ENCODE measurements at regions not wholly inside any gene's neighbourhood (a gene's known extent, or its start where the extent isn't known, plus 50 kb on each side); places are given as distances from the start of the nearest gene placed in this dataset.

DNA sequence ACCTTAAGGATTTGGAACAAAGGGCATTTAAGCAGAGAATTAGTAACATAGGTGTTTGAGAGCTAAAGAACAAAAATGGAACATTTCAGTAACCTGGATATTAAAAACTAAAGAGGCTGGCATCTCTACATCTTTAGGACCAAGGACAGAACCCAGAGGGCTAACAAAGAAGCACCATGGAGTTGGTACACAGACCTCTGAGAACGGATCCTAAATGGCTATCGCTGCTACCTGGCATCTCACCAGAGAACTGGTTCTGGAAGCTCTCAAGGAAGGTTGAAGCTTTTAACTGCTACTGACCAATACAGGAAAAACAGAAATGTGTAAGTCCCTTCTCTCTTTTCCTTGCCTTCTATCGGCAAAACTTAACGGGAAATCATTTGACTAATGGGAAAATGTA is 118.4 kb upstream of the TLL1 start:
- WGBS (ENCODE audit: insufficient coverage): 94% methylated on average over 2 of the region's 4 CpGs
- Histone ChIP-seq H2AFZ (ENCODE audit: insufficient read depth, low read depth, low read length, poor library complexity, severe bottlenecking) (no peak overlapping the region), H3K4me2 (replicated peaks; ENCODE audit: extremely low read depth, low read length, poor library complexity, severe bottlenecking) (no peak overlapping the region), H3K27ac (ENCODE audit: low read depth in 1 of 2, low read length in 2 of 2) (no peak overlapping the region), H3K9ac (ENCODE audit: insufficient read depth, low read length, poor library complexity, severe bottlenecking) (no peak overlapping the region), H3K4me1 (ENCODE audit: control insufficient read depth in 1 of 2, insufficient read depth in 2 of 2, low read length in 2 of 2) (no peaks in the 10 kb centered on the region), H3K27me3 (ENCODE audit: control insufficient read depth in 2 of 2, insufficient read depth in 2 of 2, low read length in 2 of 2) (no peaks in the 10 kb centered on the region), H3K79me2 (ENCODE audit: insufficient read depth, low read length) (no peaks in the 10 kb centered on the region), H3K4me3 (replicated peaks in 1 of 3; ENCODE audit: low read depth in 2 of 3, low read length in 3 of 3) (no peak overlapping the region), H3K36me3 (replicated peaks in 1 of 2; ENCODE audit: control insufficient read depth in 1 of 2, insufficient read depth in 2 of 2, low read length in 2 of 2) (no peaks in the 10 kb centered on the region), H4K20me1 (ENCODE audit: insufficient read depth, low read length) (no peaks in the 10 kb centered on the region), H3K9me3 (replicated peaks in 1 of 2; ENCODE audit: control insufficient read depth in 1 of 2, insufficient read depth in 1 of 2, low read length in 2 of 2) (no peaks in the 10 kb centered on the region)
- H3K9me3 Mint-ChIP-seq: peaks cover 0 to 4% (median 2%) of the 10 kb centered on the region in 7 donors
- no peaks in the 10 kb centered on the region for H3K36me3 Mint-ChIP-seq
- no peaks in the 10 kb centered on the region for H3K27me3 Mint-ChIP-seq (ENCODE audit: low read depth in 3 of 3)
- DNase-seq: no peak
- H3K4me1 Mint-ChIP-seq: no peaks in the 10 kb centered on the region
- H3K27ac Mint-ChIP-seq: no peak overlapping the region
- TF ChIP-seq, protein P1, sequence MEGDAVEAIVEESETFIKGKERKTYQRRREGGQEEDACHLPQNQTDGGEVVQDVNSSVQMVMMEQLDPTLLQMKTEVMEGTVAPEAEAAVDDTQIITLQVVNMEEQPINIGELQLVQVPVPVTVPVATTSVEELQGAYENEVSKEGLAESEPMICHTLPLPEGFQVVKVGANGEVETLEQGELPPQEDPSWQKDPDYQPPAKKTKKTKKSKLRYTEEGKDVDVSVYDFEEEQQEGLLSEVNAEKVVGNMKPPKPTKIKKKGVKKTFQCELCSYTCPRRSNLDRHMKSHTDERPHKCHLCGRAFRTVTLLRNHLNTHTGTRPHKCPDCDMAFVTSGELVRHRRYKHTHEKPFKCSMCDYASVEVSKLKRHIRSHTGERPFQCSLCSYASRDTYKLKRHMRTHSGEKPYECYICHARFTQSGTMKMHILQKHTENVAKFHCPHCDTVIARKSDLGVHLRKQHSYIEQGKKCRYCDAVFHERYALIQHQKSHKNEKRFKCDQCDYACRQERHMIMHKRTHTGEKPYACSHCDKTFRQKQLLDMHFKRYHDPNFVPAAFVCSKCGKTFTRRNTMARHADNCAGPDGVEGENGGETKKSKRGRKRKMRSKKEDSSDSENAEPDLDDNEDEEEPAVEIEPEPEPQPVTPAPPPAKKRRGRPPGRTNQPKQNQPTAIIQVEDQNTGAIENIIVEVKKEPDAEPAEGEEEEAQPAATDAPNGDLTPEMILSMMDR (IDR thresholded peaks at IDR 0.05): no peak
- H3K4me3 Mint-ChIP-seq: no peak overlapping the region
- intact Hi-C loops (cut with micrococcal nuclease): no loop called here

DNA sequence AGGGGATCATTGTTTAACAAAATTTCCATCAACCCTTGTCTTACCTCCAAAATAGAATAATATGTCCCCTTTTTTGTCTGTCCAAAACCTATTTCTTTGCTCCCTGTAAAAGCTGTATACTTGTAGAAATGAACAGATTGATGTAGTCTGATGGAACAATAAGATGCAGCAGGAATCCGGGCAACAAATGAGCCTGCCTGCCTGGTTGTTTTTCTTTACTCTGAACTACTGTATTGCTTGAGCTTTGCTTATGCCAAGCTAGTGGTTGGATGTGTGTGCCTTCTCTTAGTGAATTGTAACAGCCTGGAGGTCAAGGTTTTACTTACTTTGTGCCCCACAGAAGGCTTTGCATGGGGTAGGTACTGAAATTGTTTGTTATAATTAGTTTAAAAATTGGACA is 116.2 kb upstream of the TLL1 start:
- H3K27ac Mint-ChIP-seq: no peak overlapping the region
- WGBS (ENCODE audit: insufficient coverage): 100% methylated on average over 1 of the region's 1 CpG
- no peak for DNase-seq

More for the DNA sequence above, 116.2 kb upstream of the TLL1 start:
- Histone ChIP-seq H3K4me2 (replicated peaks; ENCODE audit: extremely low read depth, low read length, poor library complexity, severe bottlenecking) (no peak overlapping the region), H2AFZ (ENCODE audit: insufficient read depth, low read depth, low read length, poor library complexity, severe bottlenecking) (no peak overlapping the region), H3K4me3 (replicated peaks in 1 of 3; ENCODE audit: low read depth in 2 of 3, low read length in 3 of 3) (no peak overlapping the region), H3K79me2 (ENCODE audit: insufficient read depth, low read length) (no peaks in the 10 kb centered on the region), H4K20me1 (ENCODE audit: insufficient read depth, low read length) (no peaks in the 10 kb centered on the region), H3K4me1 (ENCODE audit: control insufficient read depth in 1 of 2, insufficient read depth in 2 of 2, low read length in 2 of 2) (no peaks in the 10 kb centered on the region), H3K27ac (ENCODE audit: low read depth in 1 of 2, low read length in 2 of 2) (no peak overlapping the region), H3K9me3 (replicated peaks in 1 of 2; ENCODE audit: control insufficient read depth in 1 of 2, insufficient read depth in 1 of 2, low read length in 2 of 2) (peaks cover 0 to 3% of the 10 kb centered on the region in 2 donors), H3K9ac (ENCODE audit: insufficient read depth, low read length, poor library complexity, severe bottlenecking) (no peak overlapping the region), H3K36me3 (replicated peaks in 1 of 2; ENCODE audit: control insufficient read depth in 1 of 2, insufficient read depth in 2 of 2, low read length in 2 of 2) (no peaks in the 10 kb centered on the region), H3K27me3 (ENCODE audit: control insufficient read depth in 2 of 2, insufficient read depth in 2 of 2, low read length in 2 of 2) (no peaks in the 10 kb centered on the region)
- intact Hi-C loops (cut with micrococcal nuclease): no loop called here
- H3K4me1 Mint-ChIP-seq: no peaks in the 10 kb centered on the region
- H3K27me3 Mint-ChIP-seq (ENCODE audit: low read depth in 3 of 3): no peaks in the 10 kb centered on the region
- no peak overlapping the region for H3K4me3 Mint-ChIP-seq
- TF ChIP-seq, protein P1 (IDR thresholded peaks at IDR 0.05): no peak
- peaks cover 0 to 4% (median 2%) of the 10 kb centered on the region in 7 donors for H3K9me3 Mint-ChIP-seq
- H3K36me3 Mint-ChIP-seq: no peaks in the 10 kb centered on the region

All from CD14-positive monocyte (primary cell).